SU-DHL-6 (cell line): ENCODE measurements at regions not wholly inside any gene's neighbourhood (a gene's known extent, or its start where the extent isn't known, plus 50 kb on each side); places are given as distances from the start of the nearest gene placed in this dataset.

ENCODE experiments used
- H2AFZ ChIP-seq: fragments of 200-600 bp; sonication (generic); 2 replicates; pipeline ENCODE4 v1.6.1; 2014; ENCODE audit warnings: low read depth, mild to moderate bottlenecking, moderate library complexity, mixed read lengths, antibody characterized with exemption, low read length; ENCODE audit not compliant: severe bottlenecking
- H3F3A ChIP-seq: fragments of 200-600 bp; shearing (Covaris generic); 2 replicates; pipeline ENCODE4 v1.6.0; 2016; ENCODE audit warnings: antibody characterized with exemption, mild to moderate bottlenecking; ENCODE audit not compliant: insufficient read depth
- H3K27ac ChIP-seq: fragments of 200-600 bp; sonication (generic); 2 replicates; pipeline ENCODE4 v1.5.1; 2016; ENCODE audit warnings: low read depth, mild to moderate bottlenecking, low read length, moderate library complexity, mixed read lengths
- H3K27me3 ChIP-seq: fragments of 200-600 bp; sonication (generic), shearing (Covaris generic); 2 replicates; pipeline ENCODE4 v1.6.0; 2014; ENCODE audit warnings: mild to moderate bottlenecking, low read length
- H3K36me3 ChIP-seq: fragments of 200-600 bp; sonication (generic); 2 replicates; pipeline ENCODE4 v1.6.1; 2014; ENCODE audit warnings: mild to moderate bottlenecking, low read length, mixed read lengths
- H3K4me2 ChIP-seq: fragments of 300-600, 200-600 bp; shearing (Covaris generic), sonication (generic); 2 replicates; pipeline ENCODE4 v1.6.0; 2014; ENCODE audit warnings: low read length, low read depth, mild to moderate bottlenecking; ENCODE audit not compliant: poor library complexity, severe bottlenecking
- H3K4me3 ChIP-seq: fragments of 200-600 bp; sonication (generic); 2 replicates; pipeline ENCODE4 v1.5.1; 2014; ENCODE audit warnings: antibody characterized with exemption, low read length, mild to moderate bottlenecking, mixed read lengths; ENCODE audit not compliant: insufficient read depth, poor library complexity, severe bottlenecking
- H3K79me2 ChIP-seq: fragments of 200-600 bp; sonication (generic); 2 replicates; pipeline ENCODE4 v1.6.1; 2014; ENCODE audit warnings: mild to moderate bottlenecking, low read length, moderate library complexity; ENCODE audit not compliant: insufficient read depth
- H3K9ac ChIP-seq: fragments of 200-600 bp; sonication (generic); 2 replicates; pipeline ENCODE4 v1.7.0; 2014; ENCODE audit warnings: mild to moderate bottlenecking, low read length
- H3K9me2 ChIP-seq: fragments of 200-600 bp; sonication (generic); replicated peaks from 2 replicates; pipeline ENCODE4 v1.6.1; 2014; ENCODE audit warnings: low read length; ENCODE audit not compliant: insufficient read depth
- H3K9me3 ChIP-seq: fragments of 200-600 bp; sonication (generic); 2 replicates; pipeline ENCODE4 v1.6.1; 2014; ENCODE audit warnings: low read length, mixed read lengths; ENCODE audit not compliant: insufficient read depth
- H4K20me1 ChIP-seq: fragments of 200-600 bp; sonication (generic); 2 replicates; pipeline ENCODE4 v1.6.1; 2014; ENCODE audit warnings: low read depth, mild to moderate bottlenecking, antibody characterized with exemption, low read length, moderate library complexity, mixed read lengths
- EZH2phosphoT487 ChIP-seq: fragments of 200-600 bp; sonication (generic), shearing (Covaris generic); conservative IDR thresholded peaks from 2 replicates; pipeline ENCODE4 v1.6.1; 2018; ENCODE audit warnings: mild to moderate bottlenecking, antibody characterized with exemption, low read length, moderate library complexity, mixed read lengths
- TF ChIP-seq, protein P1 (sequence below): fragments of 200-600 bp; sonication (generic); IDR thresholded peaks from one replicate; pipeline ENCODE4 v1.5.1; 2017; ENCODE audit warnings: antibody characterized with exemption, mild to moderate bottlenecking, low read length, moderate library complexity; ENCODE audit not compliant: insufficient read depth, poor library complexity, severe bottlenecking

DNA sequence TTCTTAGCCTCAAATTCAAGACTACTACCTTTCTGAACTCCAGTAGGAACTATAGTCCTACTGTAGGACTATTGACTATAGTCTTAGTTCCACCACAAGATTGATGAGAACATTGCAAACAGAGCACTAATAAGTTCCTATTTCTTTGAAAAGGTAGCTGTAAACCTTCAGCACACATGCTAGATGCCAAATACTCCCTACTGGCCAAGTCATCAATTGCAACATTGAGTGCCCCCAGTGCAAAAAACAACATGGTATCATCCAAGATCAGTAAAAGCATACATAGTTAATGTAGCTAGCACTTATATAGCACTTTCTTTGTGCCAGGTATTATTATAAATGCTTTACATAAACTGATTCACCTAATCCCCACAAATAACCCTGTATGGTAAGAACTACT lies 99.8 kb downstream of the MRPL39 start:
- Histone ChIP-seq H3K27ac (no peak overlapping the region), H3K9me3 (no peaks in the 10 kb centered on the region), H3K4me2 (no peak overlapping the region), H3K9me2 (no peaks in the 10 kb centered on the region), H3K36me3 (no peaks in the 10 kb centered on the region), H4K20me1 (no peaks in the 10 kb centered on the region), H3F3A (no peaks in the 10 kb centered on the region), H3K9ac (no peak overlapping the region), H2AFZ (no peak overlapping the region), H3K79me2 (no peaks in the 10 kb centered on the region), H3K27me3 (no peaks in the 10 kb centered on the region), H3K4me3 (no peak overlapping the region)
- no peak for TF ChIP-seq EZH2phosphoT487
- TF ChIP-seq, protein P1, sequence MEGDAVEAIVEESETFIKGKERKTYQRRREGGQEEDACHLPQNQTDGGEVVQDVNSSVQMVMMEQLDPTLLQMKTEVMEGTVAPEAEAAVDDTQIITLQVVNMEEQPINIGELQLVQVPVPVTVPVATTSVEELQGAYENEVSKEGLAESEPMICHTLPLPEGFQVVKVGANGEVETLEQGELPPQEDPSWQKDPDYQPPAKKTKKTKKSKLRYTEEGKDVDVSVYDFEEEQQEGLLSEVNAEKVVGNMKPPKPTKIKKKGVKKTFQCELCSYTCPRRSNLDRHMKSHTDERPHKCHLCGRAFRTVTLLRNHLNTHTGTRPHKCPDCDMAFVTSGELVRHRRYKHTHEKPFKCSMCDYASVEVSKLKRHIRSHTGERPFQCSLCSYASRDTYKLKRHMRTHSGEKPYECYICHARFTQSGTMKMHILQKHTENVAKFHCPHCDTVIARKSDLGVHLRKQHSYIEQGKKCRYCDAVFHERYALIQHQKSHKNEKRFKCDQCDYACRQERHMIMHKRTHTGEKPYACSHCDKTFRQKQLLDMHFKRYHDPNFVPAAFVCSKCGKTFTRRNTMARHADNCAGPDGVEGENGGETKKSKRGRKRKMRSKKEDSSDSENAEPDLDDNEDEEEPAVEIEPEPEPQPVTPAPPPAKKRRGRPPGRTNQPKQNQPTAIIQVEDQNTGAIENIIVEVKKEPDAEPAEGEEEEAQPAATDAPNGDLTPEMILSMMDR, result no peak

DNA sequence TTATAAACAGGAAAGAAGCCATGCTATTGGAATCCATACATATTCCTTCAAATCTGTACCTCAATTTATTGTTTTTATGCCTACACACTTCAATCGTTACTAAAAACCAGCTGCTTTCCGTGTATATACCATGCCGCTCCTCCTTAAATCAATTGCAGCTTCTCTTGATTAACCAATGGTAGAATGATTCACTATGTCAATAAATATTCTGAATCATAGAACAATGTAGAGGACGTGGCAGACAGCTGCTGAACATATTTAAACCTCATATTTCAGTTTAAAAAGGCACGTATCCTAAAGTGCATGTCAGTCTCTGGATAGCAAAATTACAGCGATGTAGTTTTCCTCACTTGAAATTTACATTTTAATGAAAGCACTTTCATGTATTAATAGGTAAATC lies 100.4 kb downstream of the MRPL39 start:
- Histone ChIP-seq H3K9ac (no peak overlapping the region), H3K27ac (no peak overlapping the region), H3K79me2 (no peaks in the 10 kb centered on the region), H3K4me2 (no peak overlapping the region), H3K9me2 (no peaks in the 10 kb centered on the region), H3K9me3 (no peaks in the 10 kb centered on the region), H3K4me3 (no peak overlapping the region), H2AFZ (no peak overlapping the region), H3K27me3 (no peaks in the 10 kb centered on the region), H3K36me3 (no peaks in the 10 kb centered on the region), H4K20me1 (no peaks in the 10 kb centered on the region), H3F3A (no peaks in the 10 kb centered on the region)
- TF ChIP-seq, protein P1, result no peak
- TF ChIP-seq EZH2phosphoT487, result no peak

DNA sequence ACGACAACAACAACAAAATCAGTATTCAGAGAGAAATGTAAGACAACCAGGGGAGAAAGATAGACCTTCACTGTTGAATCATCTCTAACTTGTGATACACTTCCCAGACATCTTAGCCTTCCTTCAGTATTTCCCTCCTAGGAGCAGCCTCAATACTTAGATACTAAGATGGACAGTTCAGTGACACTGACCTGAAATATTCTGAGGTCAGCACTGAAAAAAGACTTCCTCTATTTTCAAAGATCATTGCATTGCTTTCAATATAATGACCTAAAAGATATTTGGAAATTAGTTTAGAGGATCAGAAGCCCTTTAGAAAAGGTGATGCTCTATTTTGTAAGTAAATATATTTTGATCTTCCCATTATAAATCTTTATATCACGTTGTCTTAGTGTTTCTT lies 101.0 kb downstream of the MRPL39 start:
- Histone ChIP-seq H3K27me3 (no peaks in the 10 kb centered on the region), H3K36me3 (no peaks in the 10 kb centered on the region), H3F3A (no peaks in the 10 kb centered on the region), H3K27ac (no peak overlapping the region), H3K4me2 (no peak overlapping the region), H3K9me2 (no peaks in the 10 kb centered on the region), H3K79me2 (no peaks in the 10 kb centered on the region), H3K9me3 (no peaks in the 10 kb centered on the region), H3K4me3 (no peak overlapping the region), H3K9ac (no peak overlapping the region), H2AFZ (no peak overlapping the region), H4K20me1 (no peaks in the 10 kb centered on the region)
- TF ChIP-seq, protein P1, result no peak
- no peak for TF ChIP-seq EZH2phosphoT487

- TF ChIP-seq EZH2phosphoT487, result no peak
- TF ChIP-seq, protein P1, result no peak
Measured at GRCh38 chr21:25503981-25504380, 103.3 kb downstream of the MRPL39 start.

More at GRCh38 chr21:25503981-25504380, 103.3 kb downstream of the MRPL39 start:
- Histone ChIP-seq H3K4me3 (no peak overlapping the region), H3K9me3 (no peaks in the 10 kb centered on the region), H2AFZ (no peak overlapping the region), H3F3A (no peaks in the 10 kb centered on the region), H3K27me3 (no peaks in the 10 kb centered on the region), H3K4me2 (no peak overlapping the region), H3K36me3 (no peaks in the 10 kb centered on the region), H4K20me1 (no peaks in the 10 kb centered on the region), H3K79me2 (no peaks in the 10 kb centered on the region), H3K9ac (no peak overlapping the region), H3K27ac (no peak overlapping the region), H3K9me2 (no peaks in the 10 kb centered on the region)
